ENCODE measurements at regions not wholly inside any gene's neighbourhood (a gene's known extent, or its start where the extent isn't known, plus 50 kb on each side); places are given as distances from the start of the nearest gene placed in this dataset.
"Not testable (repeated sequence)": the region's sequence is repeated elsewhere in the genome, so short reads cannot be mapped to it uniquely, and the experiment has no call there.

- ATAC-seq (ENCODE audit: poor library complexity) (no peak), DNase-seq (no peak)
- intact Hi-C loops (cut with DNase I), result no loop called here
Measured at GRCh38 chr2:35787302-35788031, 568.1 kb upstream of the CRIM1 start.

DNA sequence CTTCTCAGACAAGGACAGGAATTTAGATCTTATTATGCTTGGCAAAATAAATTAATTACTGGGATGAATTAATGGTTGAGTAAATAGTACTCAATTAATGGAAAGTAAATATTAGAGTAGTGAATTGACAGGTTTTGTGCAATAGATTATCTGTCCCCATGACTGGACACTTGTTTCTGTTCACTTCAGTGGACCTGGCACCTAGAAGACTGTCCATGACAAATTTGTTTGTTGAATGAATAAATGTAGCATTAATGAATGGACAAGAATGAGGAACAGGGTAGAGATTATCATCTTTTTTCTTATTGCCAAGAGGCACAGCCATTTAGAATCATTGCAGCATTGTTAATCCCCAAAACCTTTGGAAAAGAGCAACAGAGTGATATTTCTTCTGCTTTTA is 570.0 kb upstream of the CRIM1 start:
- ATAC-seq (ENCODE audit: poor library complexity) (no peak), DNase-seq (no peak)
- intact Hi-C loops (cut with DNase I), result no loop called here

DNA sequence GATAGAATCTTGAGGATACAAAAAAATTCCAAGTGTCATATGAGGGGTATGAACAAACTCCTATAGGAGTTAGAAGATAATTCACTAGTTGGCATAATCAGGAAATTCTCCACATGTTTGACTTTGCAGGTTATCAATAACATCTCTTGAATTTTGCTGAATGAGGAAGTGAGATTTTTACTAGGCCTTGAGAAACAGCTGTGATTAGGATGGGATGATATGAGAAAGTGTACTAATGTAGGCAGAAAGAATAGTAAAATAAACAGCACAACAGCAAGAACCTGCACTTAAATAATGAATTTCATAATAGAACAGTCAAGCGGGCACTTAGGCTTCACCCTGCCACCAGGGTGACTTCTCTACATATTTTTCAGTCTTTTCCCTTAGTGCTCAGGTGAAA is 570.8 kb upstream of the CRIM1 start:
- no peak for ATAC-seq (ENCODE audit: poor library complexity)
- intact Hi-C loops (cut with DNase I), result no loop called here

DNA sequence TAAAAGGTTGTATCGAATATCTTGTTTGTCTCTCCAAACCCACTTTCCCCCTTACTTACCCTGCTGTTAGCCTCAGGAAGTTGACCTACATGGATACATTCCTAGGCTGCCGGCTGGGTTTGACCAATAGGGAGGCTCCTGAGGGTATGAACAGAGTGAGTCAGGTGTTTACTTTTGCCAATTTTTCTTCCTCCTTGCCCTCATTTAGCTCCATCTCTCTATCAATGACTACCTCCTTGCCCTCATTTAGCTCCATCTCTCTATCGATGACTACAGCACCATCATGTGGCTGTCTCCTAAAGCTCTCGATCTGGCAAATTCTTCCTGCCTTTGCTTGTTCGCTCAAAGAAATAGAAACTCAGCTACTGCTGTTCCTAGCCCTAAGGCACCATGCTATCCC is 571.9 kb upstream of the CRIM1 start:
- ATAC-seq (ENCODE audit: poor library complexity) (no peak), DNase-seq (no peak)
- intact Hi-C loops (cut with DNase I), result no loop called here

More for the DNA sequence above, 570.8 kb upstream of the CRIM1 start:
- DNase-seq, result no peak

GRCh38 chr2:35741556-35741955 is 614.0 kb upstream of the CRIM1 start:
- ATAC-seq (ENCODE audit: poor library complexity) (no peak), DNase-seq (no peak)
- intact Hi-C loops (cut with DNase I), result no loop called here

- ATAC-seq (ENCODE audit: poor library complexity), result no peak
- no peak for DNase-seq
- intact Hi-C loops (cut with DNase I), result no loop called here
Measured at GRCh38 chr2:35731674-35732073, 623.9 kb upstream of the CRIM1 start.

DNA sequence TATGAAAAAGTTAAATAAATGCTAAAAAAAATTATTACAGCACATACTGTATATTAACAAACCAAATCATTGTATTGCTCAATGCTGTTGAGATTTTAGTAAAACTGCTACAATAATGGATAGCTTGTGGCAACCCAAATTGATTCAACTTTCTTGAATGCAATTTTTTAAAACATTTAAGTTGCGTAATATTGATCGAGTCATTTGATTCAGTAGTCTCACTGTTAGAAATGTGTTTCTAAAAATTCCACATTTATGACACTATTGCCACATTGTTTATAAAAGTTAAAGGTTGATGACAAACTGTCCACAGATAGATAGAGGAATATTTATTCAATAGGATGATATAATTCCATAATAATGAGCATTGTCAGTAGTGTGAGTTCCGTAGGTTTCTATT is 640.7 kb upstream of the CRIM1 start:
- DNase-seq (no peak), ATAC-seq (ENCODE audit: poor library complexity) (no peak)
- intact Hi-C loops (cut with DNase I), result no loop called here

DNA sequence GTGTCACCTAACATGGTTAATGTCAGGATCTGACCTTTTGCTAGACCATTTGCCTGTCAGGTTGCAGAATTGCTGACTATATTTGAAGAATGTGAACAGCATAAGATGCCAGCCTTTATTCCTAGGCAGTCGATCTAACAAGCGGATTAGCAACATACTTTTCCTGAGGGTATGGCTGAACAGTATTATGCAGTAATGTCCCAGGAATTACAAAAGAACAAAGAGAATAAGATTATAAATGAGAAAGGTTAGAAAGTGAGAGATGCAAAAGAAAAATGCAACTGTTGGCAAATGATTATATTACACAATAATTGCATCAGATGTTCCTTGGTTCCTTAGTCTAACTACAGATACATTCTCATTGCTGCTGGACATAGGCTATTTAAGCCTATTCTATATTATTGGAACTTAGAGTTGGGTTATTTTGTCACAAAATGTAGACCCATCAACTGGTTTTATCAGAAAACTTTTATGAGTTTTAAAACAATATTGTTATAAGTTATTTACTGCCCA is 647.1 kb upstream of the CRIM1 start:
- no peak for DNase-seq

DNA sequence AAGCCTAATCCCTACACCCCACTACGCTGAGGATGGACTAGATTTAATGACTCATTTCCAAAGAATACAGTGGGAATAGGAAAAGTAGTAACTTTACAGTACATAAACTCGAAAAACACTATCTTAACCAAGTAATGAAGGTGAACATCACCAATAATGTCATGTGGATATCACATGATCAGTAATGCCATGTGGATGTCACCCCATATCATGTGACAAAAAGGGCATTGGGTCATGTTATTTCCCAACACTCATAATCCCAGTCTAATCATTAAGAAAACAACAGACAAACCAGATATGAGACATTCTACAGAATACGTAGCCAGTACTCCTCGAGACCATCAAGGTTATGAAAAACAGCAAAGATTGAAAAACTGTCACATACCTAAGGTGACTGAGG is 667.3 kb upstream of the CRIM1 start:
- DNase-seq, result no peak
- ATAC-seq (ENCODE audit: poor library complexity), result no peak
- intact Hi-C loops (cut with DNase I), result no loop called here

More for the DNA sequence above, 647.1 kb upstream of the CRIM1 start:
- intact Hi-C loops (cut with DNase I), result no loop called here
- no peak for ATAC-seq (ENCODE audit: poor library complexity)

DNA sequence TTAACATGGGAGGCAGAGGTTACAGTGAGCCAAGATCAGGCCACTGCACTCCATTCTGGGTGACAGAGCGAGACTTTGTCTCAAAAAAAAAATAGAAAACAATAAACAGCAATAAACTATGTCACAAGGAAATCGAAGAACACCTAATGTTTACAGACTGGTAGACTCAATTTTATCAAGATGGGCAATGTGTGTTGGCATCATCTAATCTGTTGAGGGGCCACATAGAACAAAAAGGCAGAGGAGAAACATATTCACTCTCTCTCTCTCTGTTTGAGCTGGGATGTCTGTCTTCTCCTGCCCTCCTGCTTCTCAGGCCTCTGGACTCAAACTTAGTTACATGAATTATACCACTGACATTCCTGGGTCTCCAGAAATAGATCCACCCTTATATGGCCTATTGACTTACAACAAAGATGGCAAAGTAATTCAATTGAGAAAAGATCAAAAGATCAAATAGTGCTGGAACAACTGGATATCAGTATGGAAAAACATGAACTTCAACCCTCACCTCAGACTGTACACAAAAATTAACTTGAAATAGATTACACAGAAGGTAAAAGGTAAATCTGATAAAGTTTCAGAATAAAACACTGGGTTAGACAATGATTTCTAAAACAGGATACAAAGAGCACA is 703.8 kb upstream of the CRIM1 start:
- ATAC-seq (ENCODE audit: poor library complexity) (no peak), DNase-seq (no peak)
- intact Hi-C loops (cut with DNase I), result no loop called here

DNA sequence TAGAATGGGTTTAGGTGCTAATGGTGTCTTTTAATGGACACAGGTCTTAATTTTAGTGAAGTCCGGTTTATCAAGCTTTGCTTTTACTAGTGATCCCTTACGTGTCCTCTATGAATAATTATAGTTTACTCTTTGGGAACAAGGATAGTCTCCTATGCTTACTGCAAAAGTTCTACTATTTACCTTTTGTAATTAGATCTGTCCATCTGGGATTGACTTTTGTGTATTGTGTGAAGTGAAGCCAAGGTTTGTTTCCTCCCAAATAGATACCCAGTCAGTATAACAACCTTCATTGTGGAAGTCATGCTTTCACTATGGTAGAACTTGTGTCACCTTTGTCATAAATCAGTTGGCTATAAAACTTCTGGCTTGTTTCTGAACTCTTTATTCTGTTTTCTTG is 740.9 kb upstream of the CRIM1 start:
- intact Hi-C loops (cut with DNase I), result no loop called here
- ATAC-seq (ENCODE audit: poor library complexity) (no peak), DNase-seq (no peak)

DNA sequence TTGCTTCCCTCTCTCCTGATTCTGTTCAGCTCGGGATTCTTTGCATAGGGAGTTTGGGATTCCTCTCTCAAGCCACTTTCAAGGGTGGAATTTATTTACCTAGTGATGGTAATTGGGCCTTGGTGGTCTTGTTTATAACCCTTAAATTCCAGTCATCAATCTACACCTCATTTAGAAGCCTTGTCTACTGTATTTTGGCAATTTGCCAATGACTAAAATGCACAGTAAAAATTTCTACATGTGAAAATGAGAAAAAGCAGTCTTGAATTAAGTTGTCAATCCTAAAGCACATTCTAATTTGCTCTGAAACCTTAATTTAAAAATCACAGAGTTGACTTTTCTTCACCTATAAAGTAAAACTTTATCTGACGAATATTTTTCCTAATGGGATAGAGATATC is 749.2 kb upstream of the CRIM1 start:
- ATAC-seq (ENCODE audit: poor library complexity) (no peak), DNase-seq (no peak)
- intact Hi-C loops (cut with DNase I), result no loop called here

GRCh38 chr2:35598310-35598709 is 757.3 kb upstream of the CRIM1 start:
- DNase-seq, result no peak
- intact Hi-C loops (cut with DNase I), result no loop called here

DNA sequence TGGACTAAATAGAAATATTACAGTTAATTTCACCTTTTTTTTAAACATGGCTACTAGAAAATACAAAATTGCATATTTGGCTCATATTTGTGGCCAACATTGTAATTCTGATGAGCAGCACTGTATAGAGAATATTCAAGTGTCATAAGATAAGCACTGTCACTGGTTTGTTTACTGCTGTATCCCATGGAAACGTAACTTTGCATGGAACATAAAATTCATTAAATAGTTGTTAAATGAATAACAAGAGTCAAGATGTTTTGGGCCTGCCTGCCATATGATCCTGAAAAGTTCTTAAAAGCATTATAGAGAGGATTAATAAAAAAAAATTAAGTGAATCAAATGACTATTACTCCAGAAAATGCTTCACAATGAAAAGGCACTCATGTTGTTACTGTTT is 763.7 kb upstream of the CRIM1 start:
- no peak for ATAC-seq (ENCODE audit: poor library complexity)
- intact Hi-C loops (cut with DNase I), result no loop called here
- DNase-seq, result no peak

More at GRCh38 chr2:35598310-35598709, 757.3 kb upstream of the CRIM1 start:
- ATAC-seq (ENCODE audit: poor library complexity), result no peak

DNA sequence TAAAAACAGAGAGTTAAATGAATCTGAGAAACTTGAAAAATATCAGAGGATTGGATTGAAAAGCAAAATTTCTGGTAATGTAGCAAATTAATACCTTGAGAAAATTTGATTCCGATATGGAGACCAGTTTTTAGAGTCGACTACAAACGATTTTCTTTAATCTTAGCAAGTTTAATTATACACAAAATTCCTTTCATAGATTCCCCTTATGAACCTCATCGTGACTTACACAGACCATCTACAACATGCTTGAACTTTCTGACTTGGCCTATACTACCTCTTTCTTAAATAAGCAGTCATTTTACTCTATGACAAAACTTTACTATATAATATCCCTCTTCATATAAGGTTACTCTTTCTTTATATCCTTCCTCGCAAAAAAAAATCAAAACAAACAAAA is 769.6 kb upstream of the CRIM1 start:
- ATAC-seq (ENCODE audit: poor library complexity) (no peak), DNase-seq (no peak)
- intact Hi-C loops (cut with DNase I), result no loop called here

DNA sequence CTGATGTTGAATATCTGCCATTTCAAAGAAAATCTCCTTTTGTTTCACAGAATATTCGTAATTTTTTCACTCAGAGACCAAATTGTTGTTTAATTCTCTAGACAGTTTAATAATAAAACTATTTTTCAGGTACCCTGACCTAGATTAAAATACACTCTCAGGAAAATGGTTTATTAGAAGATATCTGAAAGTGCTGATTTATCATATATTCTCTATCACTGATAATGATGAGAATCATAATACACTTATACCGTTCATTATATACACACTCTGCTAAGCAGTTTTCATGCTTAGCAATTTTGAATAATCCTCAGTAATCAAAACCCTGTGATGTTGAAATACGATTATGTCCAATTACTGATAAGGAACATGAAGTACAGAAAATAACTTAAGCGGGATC is 772.9 kb upstream of the CRIM1 start:
- intact Hi-C loops (cut with DNase I), result no loop called here
- ATAC-seq (ENCODE audit: poor library complexity) (no peak), DNase-seq (no peak)

GRCh38 chr2:35580956-35581355 is 774.6 kb upstream of the CRIM1 start:
- intact Hi-C loops (cut with DNase I), result no loop called here
- ATAC-seq (ENCODE audit: poor library complexity) (no peak), DNase-seq (no peak)

GRCh38 chr2:35568574-35568973 is 787.0 kb upstream of the CRIM1 start:
- ATAC-seq (ENCODE audit: poor library complexity); DNase-seq; intact Hi-C loops (cut with DNase I): not testable (repeated sequence)

DNA sequence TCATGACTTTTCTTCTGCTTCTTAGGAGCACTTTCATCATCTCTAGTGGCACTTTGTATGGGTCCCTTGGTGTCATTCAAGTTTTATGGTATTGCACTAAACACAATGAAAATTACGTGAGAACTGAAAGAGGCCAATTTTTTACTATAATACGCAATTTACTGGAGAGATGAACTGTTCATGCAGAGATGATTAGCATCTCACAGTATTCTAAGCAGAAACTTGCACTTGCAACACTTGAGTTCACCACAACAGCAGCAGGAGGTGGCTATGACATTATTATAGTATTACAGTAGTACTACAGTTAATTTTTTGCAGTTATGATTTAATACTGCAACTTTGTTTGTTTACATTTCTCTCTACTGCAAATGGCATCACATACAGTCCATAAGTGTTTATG is 793.1 kb upstream of the CRIM1 start:
- no peak for ATAC-seq (ENCODE audit: poor library complexity)
- intact Hi-C loops (cut with DNase I), result no loop called here
- DNase-seq, result no peak

- ATAC-seq (ENCODE audit: poor library complexity) (no peak), DNase-seq (no peak)
- intact Hi-C loops (cut with DNase I), result no loop called here
Measured at GRCh38 chr2:35548171-35548570, 807.4 kb upstream of the CRIM1 start.

Data from Right ventricle myocardium superior (tissue), 1 donor.